ENCODE measurements at regions not wholly inside any gene's neighbourhood (a gene's known extent, or its start where the extent isn't known, plus 50 kb on each side); places are given as distances from the start of the nearest gene placed in this dataset.

DNA sequence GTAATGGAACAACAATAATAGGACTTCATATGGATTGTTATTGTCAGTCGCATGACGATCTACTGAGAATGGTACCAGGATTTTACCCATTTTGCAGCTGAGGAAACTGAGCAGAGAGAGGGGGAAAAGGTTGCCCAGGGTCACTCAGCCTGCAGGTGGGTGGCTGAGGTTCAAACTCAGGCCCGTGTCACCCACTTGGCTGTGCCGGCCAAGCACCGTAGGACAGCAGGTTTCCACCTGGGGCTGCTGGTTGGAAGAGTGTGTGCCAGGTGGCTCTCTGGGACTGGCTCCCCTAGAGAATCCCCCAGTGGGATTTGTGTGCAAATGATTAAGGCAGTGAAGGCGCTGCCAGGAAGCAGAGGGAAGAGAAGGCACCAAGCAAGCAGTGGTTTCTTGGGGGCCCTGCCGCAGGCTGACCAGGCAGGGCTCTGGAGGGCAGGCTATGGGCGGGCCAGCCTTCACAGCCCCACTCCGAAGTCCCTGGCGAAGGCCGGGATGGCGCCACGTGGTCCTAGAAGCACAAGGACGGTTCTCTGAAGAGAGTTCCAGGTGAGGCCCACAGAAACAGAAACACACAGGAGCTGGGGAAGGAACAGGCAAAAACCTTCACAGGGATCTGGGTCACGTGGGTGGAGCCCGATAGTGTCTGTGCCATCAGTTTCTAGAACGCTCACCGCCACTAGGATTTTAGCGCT, 163.5 kb downstream of the IRF8 start:
- no peak for DNase-seq
- no peak for TF ChIP-seq CTCF (IDR thresholded peaks at IDR 0.05; ENCODE audit: low read depth, low read length)
- Histone ChIP-seq H3K27me3 (ENCODE audit: insufficient read depth, low read depth, severe bottlenecking) (no peaks in the 10 kb centered on the region), H3K36me3 (no peaks in the 10 kb centered on the region), H3K9me3 (ENCODE audit: severe bottlenecking) (no peaks in the 10 kb centered on the region), H3K4me3 (ENCODE audit: low read depth, low read length) (no peak overlapping the region), H3K27ac (no peak overlapping the region)

- Histone ChIP-seq H3K9me3 (ENCODE audit: severe bottlenecking) (no peaks in the 10 kb centered on the region), H3K4me3 (ENCODE audit: low read depth, low read length) (no peak overlapping the region), H3K27ac (no peak overlapping the region), H3K27me3 (ENCODE audit: insufficient read depth, low read depth, severe bottlenecking) (no peaks in the 10 kb centered on the region), H3K36me3 (no peaks in the 10 kb centered on the region)
- no peak for TF ChIP-seq CTCF (IDR thresholded peaks at IDR 0.05; ENCODE audit: low read depth, low read length)
- DNase-seq: no peak
These were observed 164.9 kb downstream of the IRF8 start for GRCh38 chr16:86063760-86064405.

GRCh38 chr16:86064431-86065250, 165.7 kb downstream of the IRF8 start:
- no peak overlapping the region for H3K4me3 ChIP-seq (ENCODE audit: low read depth, low read length)
- H3K36me3 ChIP-seq: no peaks in the 10 kb centered on the region
- no peak overlapping the region for H3K27ac ChIP-seq
- DNase-seq: no peak
- H3K27me3 ChIP-seq (ENCODE audit: insufficient read depth, low read depth, severe bottlenecking): no peaks in the 10 kb centered on the region
- H3K9me3 ChIP-seq (ENCODE audit: severe bottlenecking): no peaks in the 10 kb centered on the region
- TF ChIP-seq CTCF (IDR thresholded peaks at IDR 0.05; ENCODE audit: low read depth, low read length): no peak

DNA sequence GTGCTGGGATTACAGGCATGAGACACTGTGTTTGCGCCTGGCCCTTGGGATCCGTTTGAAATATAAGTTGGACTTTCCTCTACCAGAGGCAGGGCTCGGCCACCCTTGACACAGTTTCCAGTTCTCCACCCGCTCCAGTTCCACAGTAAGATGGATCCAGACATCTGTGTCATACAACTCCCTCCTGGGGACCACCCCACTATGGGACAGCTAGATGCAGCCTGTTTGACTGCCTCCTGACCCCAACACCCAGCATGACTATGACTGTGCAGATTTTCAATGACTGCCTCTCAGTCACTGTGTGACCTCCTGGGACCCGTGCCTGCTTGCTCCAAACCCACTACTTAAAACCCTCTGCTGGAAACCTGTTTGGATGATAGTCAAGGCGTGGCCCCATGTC, 166.7 kb downstream of the IRF8 start:
- DNase-seq: no peak
- H3K9me3 ChIP-seq (ENCODE audit: severe bottlenecking): no peaks in the 10 kb centered on the region
- H3K27ac ChIP-seq: no peak overlapping the region
- no peaks in the 10 kb centered on the region for H3K36me3 ChIP-seq
- H3K4me3 ChIP-seq (ENCODE audit: low read depth, low read length): no peak overlapping the region
- TF ChIP-seq CTCF (IDR thresholded peaks at IDR 0.05; ENCODE audit: low read depth, low read length): no peak
- no peaks in the 10 kb centered on the region for H3K27me3 ChIP-seq (ENCODE audit: insufficient read depth, low read depth, severe bottlenecking)

GRCh38 chr16:86066811-86067210, 167.8 kb downstream of the IRF8 start:
- Histone ChIP-seq H3K27ac (no peak overlapping the region), H3K36me3 (no peaks in the 10 kb centered on the region), H3K9me3 (ENCODE audit: severe bottlenecking) (no peaks in the 10 kb centered on the region), H3K4me3 (ENCODE audit: low read depth, low read length) (no peak overlapping the region), H3K27me3 (ENCODE audit: insufficient read depth, low read depth, severe bottlenecking) (no peaks in the 10 kb centered on the region)
- no peak for DNase-seq
- TF ChIP-seq CTCF (IDR thresholded peaks at IDR 0.05; ENCODE audit: low read depth, low read length): no peak
